SJCRH30 (cell line): ENCODE measurements at regions not wholly inside any gene's neighbourhood (a gene's known extent, or its start where the extent isn't known, plus 50 kb on each side); places are given as distances from the start of the nearest gene placed in this dataset.
"Not testable (repeated sequence)": the region's sequence is repeated elsewhere in the genome, so short reads cannot be mapped to it uniquely, and the experiment has no call there.

Source experiments
- DNase-seq, 2 experiments: peaks; one replicate each; pipeline ENCODE4 v3.0.0-alpha.2; 2015 to 2020
- H3K27ac ChIP-seq: fragments of 250-450 bp; sonication (Bioruptor Pico); 2 replicates; pipeline ENCODE4 v1.5.1; 2020; ENCODE audit warnings: mild to moderate bottlenecking, moderate library complexity
- H3K27me3 ChIP-seq: fragments of 250-450 bp; sonication (Bioruptor Pico); 2 replicates; pipeline ENCODE4 v1.5.1; 2020; ENCODE audit warnings: mild to moderate bottlenecking, moderate library complexity
- H3K36me3 ChIP-seq: fragments of 250-450 bp; sonication (Bioruptor Pico); 2 replicates; pipeline ENCODE4 v1.5.1; 2020; ENCODE audit warnings: mild to moderate bottlenecking, moderate library complexity
- H3K4me1 ChIP-seq: fragments of 250-450 bp; sonication (Bioruptor Pico); 2 replicates; pipeline ENCODE4 v1.5.1; 2020; ENCODE audit warnings: mild to moderate bottlenecking, moderate library complexity
- H3K4me3 ChIP-seq: fragments of 250-450 bp; sonication (Bioruptor Pico); 2 replicates; pipeline ENCODE4 v1.5.1; 2020; ENCODE audit warnings: mild to moderate bottlenecking, moderate library complexity
- H3K9me3 ChIP-seq: fragments of 250-450 bp; sonication (Bioruptor Pico); replicated peaks from 2 replicates; pipeline ENCODE4 v1.5.1; 2020; ENCODE audit warnings: mild to moderate bottlenecking, moderate library complexity

- Histone ChIP-seq H3K36me3 (no peaks in the 10 kb centered on the region), H3K27ac (no peak overlapping the region), H3K4me3 (no peak overlapping the region), H3K27me3 (no peaks in the 10 kb centered on the region), H3K4me1 (no peaks in the 10 kb centered on the region), H3K9me3 (no peaks in the 10 kb centered on the region)
- DNase-seq, result no peak
These were observed 279.4 kb downstream of the CD83 start for GRCh38 chr6:14396826-14397517.

DNA sequence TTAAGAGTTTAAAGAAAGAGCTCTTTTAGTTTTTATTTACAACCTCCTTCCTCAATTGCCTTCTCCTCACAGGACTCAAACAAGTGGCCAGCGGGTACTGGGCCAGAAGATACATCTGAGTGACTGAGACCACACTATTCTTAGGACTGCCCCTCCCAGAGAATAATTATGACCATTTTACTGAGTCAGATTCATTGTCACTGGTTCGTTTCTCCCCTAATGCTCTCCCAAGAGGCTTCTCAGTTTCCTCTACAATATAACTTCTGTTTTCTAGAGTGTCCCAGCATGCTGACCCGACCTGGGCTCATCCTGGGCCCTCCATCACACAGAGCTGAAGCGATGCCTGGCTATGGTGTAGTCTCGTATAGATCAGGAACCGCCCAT is 279.9 kb downstream of the CD83 start:
- H3K27me3 ChIP-seq, result no peaks in the 10 kb centered on the region
- DNase-seq, result no peak

GRCh38 chr6:14398953-14399352 is 281.4 kb downstream of the CD83 start:
- no peak for DNase-seq
- Histone ChIP-seq H3K27me3 (no peaks in the 10 kb centered on the region), H3K4me3 (no peak overlapping the region), H3K36me3 (no peaks in the 10 kb centered on the region), H3K27ac (no peak overlapping the region), H3K4me1 (no peaks in the 10 kb centered on the region), H3K9me3 (no peaks in the 10 kb centered on the region)

More for the DNA sequence above, 279.9 kb downstream of the CD83 start:
- Histone ChIP-seq H3K4me3 (no peak overlapping the region), H3K27ac (no peak overlapping the region), H3K9me3 (no peaks in the 10 kb centered on the region), H3K4me1 (no peaks in the 10 kb centered on the region), H3K36me3 (no peaks in the 10 kb centered on the region)

GRCh38 chr6:14399635-14400034 is 282.1 kb downstream of the CD83 start:
- Histone ChIP-seq H3K4me3 (no peak overlapping the region), H3K36me3 (no peaks in the 10 kb centered on the region), H3K27me3 (no peaks in the 10 kb centered on the region), H3K4me1 (no peaks in the 10 kb centered on the region), H3K9me3 (no peaks in the 10 kb centered on the region), H3K27ac (no peak overlapping the region)
- no peak for DNase-seq

GRCh38 chr6:14401246-14401645 is 283.7 kb downstream of the CD83 start:
- H3K27ac ChIP-seq, result no peak overlapping the region
- no peaks in the 10 kb centered on the region for H3K27me3 ChIP-seq
- H3K4me1 ChIP-seq, result no peaks in the 10 kb centered on the region
- no peak overlapping the region for H3K4me3 ChIP-seq
- peak; percentile 3 to 6 for DNase-seq
- no peaks in the 10 kb centered on the region for H3K9me3 ChIP-seq
- no peaks in the 10 kb centered on the region for H3K36me3 ChIP-seq

- no peak overlapping the region for H3K27ac ChIP-seq
- H3K4me3 ChIP-seq, result no peak overlapping the region
- DNase-seq, result no peak
- no peaks in the 10 kb centered on the region for H3K4me1 ChIP-seq
- H3K27me3 ChIP-seq, result no peaks in the 10 kb centered on the region
- no peaks in the 10 kb centered on the region for H3K36me3 ChIP-seq
- no peaks in the 10 kb centered on the region for H3K9me3 ChIP-seq
These were observed 289.2 kb downstream of the CD83 start for GRCh38 chr6:14406614-14407331.

- Histone ChIP-seq H3K36me3 (no peaks in the 10 kb centered on the region), H3K4me1 (no peaks in the 10 kb centered on the region), H3K27ac (no peak overlapping the region), H3K4me3 (no peak overlapping the region), H3K27me3 (no peaks in the 10 kb centered on the region), H3K9me3 (no peaks in the 10 kb centered on the region)
- no peak for DNase-seq
These were observed 290.9 kb downstream of the CD83 start for GRCh38 chr6:14408446-14408845.

DNA sequence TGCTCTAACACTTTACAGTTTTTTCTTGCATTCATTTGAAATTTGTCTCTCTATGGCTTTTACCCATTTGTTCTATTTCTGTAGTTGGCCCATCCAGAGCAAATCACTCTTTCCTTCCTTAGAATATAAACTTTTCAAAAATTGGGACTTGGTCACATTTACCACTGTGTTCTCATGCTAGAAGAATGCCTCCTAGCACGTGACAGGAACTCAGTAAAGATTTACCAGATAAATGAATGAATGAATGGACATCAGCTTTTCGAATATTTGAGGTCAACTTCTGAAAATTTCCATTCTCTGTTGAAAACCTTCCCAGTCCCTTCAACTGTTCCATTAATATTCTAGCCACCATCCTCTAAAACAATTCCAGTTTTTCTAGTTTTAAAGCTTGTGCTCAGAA is 294.5 kb downstream of the CD83 start:
- no peaks in the 10 kb centered on the region for H3K36me3 ChIP-seq
- no peak for DNase-seq
- no peaks in the 10 kb centered on the region for H3K27me3 ChIP-seq
- no peak overlapping the region for H3K4me3 ChIP-seq
- no peaks in the 10 kb centered on the region for H3K4me1 ChIP-seq
- no peak overlapping the region for H3K27ac ChIP-seq
- H3K9me3 ChIP-seq, result no peaks in the 10 kb centered on the region

DNA sequence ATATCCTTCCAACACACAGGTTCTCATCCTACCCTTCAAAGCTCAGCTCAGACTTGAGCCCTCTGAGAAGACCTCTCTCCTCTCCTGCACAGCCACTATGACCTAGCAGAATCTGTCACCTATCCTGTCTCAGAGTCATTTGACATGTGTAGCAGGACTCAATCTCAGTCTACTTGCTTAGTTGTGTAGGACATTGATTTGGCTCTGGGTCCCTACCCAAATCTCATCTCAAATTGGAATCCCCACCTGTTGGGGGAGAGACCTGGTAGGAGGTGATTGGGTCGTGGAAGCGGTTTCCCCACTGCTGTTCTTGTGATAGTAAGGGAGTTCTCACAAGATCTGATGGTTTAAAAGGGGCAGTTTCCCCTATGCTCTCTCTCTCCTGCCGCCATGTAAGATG is 297.9 kb downstream of the CD83 start:
- Histone ChIP-seq H3K36me3 (no peaks in the 10 kb centered on the region), H3K9me3 (no peaks in the 10 kb centered on the region), H3K27ac (no peak overlapping the region), H3K4me1 (no peaks in the 10 kb centered on the region), H3K4me3 (no peak overlapping the region), H3K27me3 (no peaks in the 10 kb centered on the region)
- DNase-seq, result no peak

DNA sequence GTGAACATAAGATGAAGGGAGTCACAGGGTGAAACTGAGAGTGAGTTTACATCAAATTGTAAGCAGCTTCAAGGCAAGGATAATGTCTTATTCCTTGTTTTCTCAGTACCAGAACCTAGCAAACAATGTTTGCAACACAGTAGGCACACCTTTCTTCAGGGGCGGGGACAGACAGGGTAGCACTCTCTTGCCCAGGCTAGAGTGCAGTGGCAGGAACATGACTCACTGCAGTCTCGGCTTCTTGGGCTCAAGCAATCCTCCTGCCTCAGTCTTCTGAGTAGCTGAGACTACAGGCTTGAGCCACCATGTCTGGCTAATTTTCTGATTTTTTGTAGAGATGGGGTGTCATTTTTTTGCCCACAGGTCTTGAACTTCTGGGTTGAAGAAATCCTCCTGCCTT is 299.8 kb downstream of the CD83 start:
- Histone ChIP-seq H3K9me3 (no peaks in the 10 kb centered on the region), H3K27ac (no peak overlapping the region), H3K27me3 (no peaks in the 10 kb centered on the region), H3K4me1 (no peaks in the 10 kb centered on the region), H3K4me3 (no peak overlapping the region), H3K36me3 (no peaks in the 10 kb centered on the region)
- DNase-seq, result no peak

- H3K27me3 ChIP-seq, DNase-seq, H3K9me3 ChIP-seq, H3K4me3 ChIP-seq, H3K27ac ChIP-seq, H3K36me3 ChIP-seq, H3K4me1 ChIP-seq: not testable (repeated sequence)
These were observed 301.7 kb downstream of the CD83 start for GRCh38 chr6:14419224-14419623.

- no peak overlapping the region for H3K27ac ChIP-seq
- DNase-seq, result no peak
- H3K4me1 ChIP-seq, result no peaks in the 10 kb centered on the region
- no peaks in the 10 kb centered on the region for H3K27me3 ChIP-seq
- no peak overlapping the region for H3K4me3 ChIP-seq
- no peaks in the 10 kb centered on the region for H3K36me3 ChIP-seq
- H3K9me3 ChIP-seq, result no peaks in the 10 kb centered on the region
These were observed 304.5 kb downstream of the CD83 start for GRCh38 chr6:14422061-14422460.

DNA sequence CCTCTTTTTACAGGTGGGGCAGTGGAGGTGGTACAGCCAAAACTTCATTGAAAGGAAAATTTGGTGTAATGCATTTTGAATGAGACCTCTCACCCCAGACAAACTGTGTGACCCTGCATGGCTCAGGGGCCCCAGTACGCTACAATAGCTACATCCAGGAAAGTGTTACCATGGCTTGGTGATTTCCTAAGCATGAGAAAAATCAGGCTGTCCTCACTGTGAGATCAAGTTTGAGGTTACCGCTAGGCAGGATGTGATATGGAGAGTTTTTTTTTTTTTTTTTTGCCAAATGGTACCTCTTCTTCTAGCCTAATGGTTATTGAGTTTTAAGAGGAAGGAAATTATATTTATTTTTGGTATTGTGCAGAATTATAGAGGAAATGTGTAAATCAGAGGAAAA is 305.3 kb downstream of the CD83 start:
- Histone ChIP-seq H3K27me3 (no peaks in the 10 kb centered on the region), H3K4me3 (no peak overlapping the region), H3K4me1 (no peaks in the 10 kb centered on the region), H3K9me3 (no peaks in the 10 kb centered on the region), H3K27ac (no peak overlapping the region), H3K36me3 (no peaks in the 10 kb centered on the region)
- no peak for DNase-seq

DNA sequence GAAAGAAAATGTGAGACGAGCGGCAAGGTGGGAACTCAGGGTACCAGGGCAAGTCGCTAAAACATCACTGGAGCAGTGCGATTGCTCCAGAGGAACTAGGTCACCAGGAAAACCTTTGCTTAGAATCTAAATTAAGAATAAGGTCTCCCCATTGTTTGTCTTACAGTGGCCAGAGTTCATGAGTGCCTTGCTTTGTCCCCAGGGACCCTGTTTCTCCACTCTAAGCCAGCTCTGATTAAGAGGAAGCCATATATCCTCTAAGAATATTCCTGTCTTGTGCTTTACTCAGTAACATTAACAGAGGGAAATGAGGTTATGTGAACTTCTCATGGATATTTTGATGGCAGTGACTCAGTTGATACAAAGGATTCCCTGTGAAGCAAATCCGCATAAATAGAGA is 305.8 kb downstream of the CD83 start:
- H3K9me3 ChIP-seq, result no peaks in the 10 kb centered on the region
- no peak overlapping the region for H3K27ac ChIP-seq
- H3K4me3 ChIP-seq, result no peak overlapping the region
- no peaks in the 10 kb centered on the region for H3K4me1 ChIP-seq
- DNase-seq, result no peak
- H3K27me3 ChIP-seq, result no peaks in the 10 kb centered on the region
- no peaks in the 10 kb centered on the region for H3K36me3 ChIP-seq

DNA sequence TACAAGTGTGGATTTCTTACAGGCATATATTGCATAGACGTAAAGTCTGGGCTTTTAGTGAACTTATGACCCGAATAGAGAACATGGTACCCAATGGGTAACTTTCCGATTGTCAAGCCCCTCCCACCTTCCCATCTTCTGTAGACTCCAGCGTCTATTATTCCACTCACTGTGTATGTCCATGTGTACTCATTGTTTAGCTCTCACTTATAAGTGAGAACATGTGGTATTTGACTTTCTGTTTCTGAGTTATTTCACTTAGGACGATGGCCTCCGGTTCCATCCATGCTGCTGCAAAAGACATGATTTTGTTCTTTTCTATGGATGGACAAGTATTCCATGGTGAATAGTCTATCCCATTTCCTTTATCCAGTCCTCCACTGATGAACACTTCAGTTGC is 306.4 kb downstream of the CD83 start:
- H3K9me3 ChIP-seq, result no peaks in the 10 kb centered on the region

GRCh38 chr6:14425805-14426204 is 308.2 kb downstream of the CD83 start:
- no peaks in the 10 kb centered on the region for H3K36me3 ChIP-seq
- no peaks in the 10 kb centered on the region for H3K4me1 ChIP-seq

More for the DNA sequence above, 306.4 kb downstream of the CD83 start:
- Histone ChIP-seq H3K27ac (no peak overlapping the region), H3K4me3 (no peak overlapping the region), H3K4me1 (no peaks in the 10 kb centered on the region), H3K36me3 (no peaks in the 10 kb centered on the region), H3K27me3 (no peaks in the 10 kb centered on the region)
- DNase-seq, result no peak

More at GRCh38 chr6:14425805-14426204, 308.2 kb downstream of the CD83 start:
- no peak for DNase-seq
- Histone ChIP-seq H3K27ac (no peak overlapping the region), H3K27me3 (no peaks in the 10 kb centered on the region), H3K4me3 (no peak overlapping the region), H3K9me3 (no peaks in the 10 kb centered on the region)
